HepG2 (cell line): ENCODE measurements at regions not wholly inside any gene's neighbourhood (a gene's known extent, or its start where the extent isn't known, plus 50 kb on each side); places are given as distances from the start of the nearest gene placed in this dataset.
"Not testable (repeated sequence)": the region's sequence is repeated elsewhere in the genome, so short reads cannot be mapped to it uniquely, and the experiment has no call there.

Source experiments
- ATAC-seq: fragments of 200-7000 bp; cut with Tn5 transposase; 3 replicates; pipeline ENCODE4 v1.9.1; 2020; ENCODE audit warnings: mild to moderate bottlenecking, moderate library complexity
- BruUV-seq: library from RNA; stranded (reverse); fragments of 400-500 nt; replicated peaks from 2 replicates; lab custom pipeline; 2021; lab: Mats Ljungman, UMichigan
- CTCF ChIA-PET: fragments of 300-600 bp; formaldehyde crosslinking; extraction: SDS; loops from one replicate; lab custom pipeline; 2021; ENCODE audit warnings: low total read pairs, inconsistent platforms, low intra/inter-chr PET ratio; lab: Yijun Ruan, JAX
- POLR2A ChIA-PET: fragments of 350-600 bp; sonication (Branson Sonifier 250); formaldehyde crosslinking; loops from one replicate; lab custom pipeline; 2020; ENCODE audit warnings: antibody characterized with exemption, inconsistent platforms; lab: Yijun Ruan, JAX
- DNase-seq: peaks from one replicate; pipeline ENCODE4 v3.0.0-alpha.2; 2015; ENCODE audit warnings: low spot score
- FAIRE-seq: peaks from 3 replicates; lab custom pipeline; 2011; peaks lifted over from hg19 to GRCh38; lab: Jason Lieb, UNC
- H2AFZ ChIP-seq: one replicate; pipeline ENCODE4 v1.6.1; 2011; ENCODE audit warnings: low read length, inconsistent platforms
- H3K27ac ChIP-seq: fragments of 300-600 bp; 3 replicates; pipeline ENCODE4 v1.8.0; 2011; ENCODE audit warnings: mixed run types, mild to moderate bottlenecking, mixed read lengths, low read length, inconsistent platforms; ENCODE audit not compliant: insufficient read depth; ENCODE audit errors: extremely low read length
- H3K27me3 ChIP-seq, 2 experiments: fragments of 200-600 bp in 1 of 2; 2 replicates in 1 of 2; 3 replicates in 1 of 2; pipeline versions ENCODE4 v1.6.0 to v1.8.0; 2011; ENCODE audit warnings: low read length in 2 of 2, mild to moderate bottlenecking in 2 of 2, moderate library complexity in 2 of 2, inconsistent platforms in 1 of 2; ENCODE audit not compliant: insufficient read depth in 2 of 2, control insufficient read depth in 1 of 2
- H3K36me3 ChIP-seq, 2 experiments: fragments of 200-600 bp in 1 of 2; replicated peaks in 1 of 2; 2 replicates in 1 of 2; 3 replicates in 1 of 2; pipeline versions ENCODE4 v1.5.1 to v1.8.0; 2011; ENCODE audit warnings: low read length in 2 of 2, inconsistent platforms in 1 of 2; ENCODE audit not compliant: insufficient read depth in 2 of 2, control insufficient read depth in 1 of 2
- H3K4me1 ChIP-seq: 2 replicates; pipeline ENCODE4 v1.5.1; 2012; ENCODE audit warnings: low read length, inconsistent platforms; ENCODE audit not compliant: insufficient read depth
- H3K4me2 ChIP-seq: 2 replicates; pipeline ENCODE4 v1.6.0; 2011; ENCODE audit warnings: low read depth, low read length, inconsistent platforms
- H3K4me3 ChIP-seq, 3 experiments: fragments of 200-600 bp in 1 of 3; sonication (generic), shearing (Covaris generic) in 1 of 3; replicated peaks in 1 of 3; 2 replicates each; pipeline ENCODE4 v1.5.1; 2011 to 2016; ENCODE audit warnings: low read length in 3 of 3, inconsistent platforms in 2 of 3, low read depth in 2 of 3, mild to moderate bottlenecking in 2 of 3, control low read depth in 1 of 3, mixed read lengths in 1 of 3; ENCODE audit not compliant: insufficient read depth in 1 of 3
- H3K79me2 ChIP-seq: one replicate; pipeline ENCODE4 v1.6.1; 2011; ENCODE audit warnings: low read length, inconsistent platforms; ENCODE audit not compliant: insufficient read depth
- H3K9ac ChIP-seq: 2 replicates; pipeline ENCODE4 v1.6.0; 2011; ENCODE audit warnings: mild to moderate bottlenecking, low read depth, low read length, inconsistent platforms; ENCODE audit not compliant: insufficient read depth
- H3K9me3 ChIP-seq: 2 replicates; pipeline ENCODE4 v1.5.1; 2012; ENCODE audit warnings: mild to moderate bottlenecking, low read length
- H4K20me1 ChIP-seq: 2 replicates; pipeline ENCODE4 v1.6.0; 2011; ENCODE audit warnings: inconsistent platforms, mild to moderate bottlenecking, low read length, moderate library complexity; ENCODE audit not compliant: insufficient read depth
- FOXK1 ChIP-seq: sonication (generic); formaldehyde crosslinking; IDR thresholded peaks from 2 replicates; pipeline ENCODE4 v1.4.0; 2020; ENCODE audit warnings: low read depth, missing genetic modification reagents, borderline replicate concordance
- KMT2B ChIP-seq: IDR thresholded peaks from 2 replicates; pipeline ENCODE4 v1.6.1; 2016; ENCODE audit warnings: missing genetic modification reagents, missing compliant biosample characterization
- MTF1 ChIP-seq: sonication (generic); formaldehyde crosslinking; IDR thresholded peaks from 2 replicates; pipeline ENCODE4 v1.5.0; 2020; ENCODE audit warnings: missing genetic modification reagents
- SCMH1 ChIP-seq: sonication (generic); formaldehyde crosslinking; IDR thresholded peaks from 2 replicates; pipeline ENCODE4 v1.9.0; 2021; ENCODE audit warnings: missing genetic modification reagents, mild to moderate bottlenecking, borderline replicate concordance
- TBX3 ChIP-seq: fragments of 450-650 bp; IDR thresholded peaks from 2 replicates; pipeline ENCODE4 v1.6.1; 2017; ENCODE audit warnings: antibody characterized with exemption, mild to moderate bottlenecking, inconsistent platforms, borderline replicate concordance
- ZNF772 ChIP-seq: sonication (generic); formaldehyde crosslinking; IDR thresholded peaks from 2 replicates; pipeline ENCODE4 v1.5.0; 2020; ENCODE audit warnings: mild to moderate bottlenecking, missing genetic modification reagents
- ZNF839 ChIP-seq: sonication (generic); formaldehyde crosslinking; IDR thresholded peaks from 2 replicates; pipeline ENCODE4 v1.4.0; 2020; ENCODE audit warnings: missing genetic modification reagents, mild to moderate bottlenecking, borderline replicate concordance
- WGBS: methylation state at CpG from one replicate; pipeline ENCODE4 v1.1.6; 2017; ENCODE audit warnings: low lambda C conversion rate; 5-methylcytosine and 5-hydroxymethylcytosine counted together
- in situ Hi-C: cut with HindIII; loops from 2 replicates; pipeline ENCODE4 v1.10.0; 2017; ENCODE audit warnings: low pct_unique_long_range_greater_than_20kb; ENCODE audit not compliant: extremely low pct_ligation_motif_present
- intact Hi-C: fragments of 100-400 bp; cut with micrococcal nuclease; formaldehyde crosslinking; loops from one replicate; pipeline ENCODE4 v1.10.0; 2022; ENCODE audit not compliant: unreplicated experiment
- TF ChIP-seq, protein P1 (sequence below): sonication (generic); formaldehyde crosslinking; IDR thresholded peaks from 2 replicates; pipeline ENCODE4 v1.4.0; 2020; ENCODE audit warnings: missing genetic modification reagents, borderline replicate concordance
- TF ChIP-seq, protein P2 (sequence below): sonication (generic); formaldehyde crosslinking; IDR thresholded peaks from 2 replicates; pipeline ENCODE4 v1.4.0; 2020; ENCODE audit warnings: missing genetic modification reagents
- TF ChIP-seq, protein P3 (sequence below): sonication (generic); formaldehyde crosslinking; conservative IDR thresholded peaks from 2 replicates; pipeline ENCODE4 v1.8.0; 2022; ENCODE audit warnings: low read depth, missing genetic modification reagents
- TF ChIP-seq, protein P4 (sequence below): sonication (generic); formaldehyde crosslinking; IDR thresholded peaks from 2 replicates; pipeline ENCODE4 v1.8.0; 2022; ENCODE audit warnings: mild to moderate bottlenecking, missing genetic modification reagents, moderate library complexity

DNA sequence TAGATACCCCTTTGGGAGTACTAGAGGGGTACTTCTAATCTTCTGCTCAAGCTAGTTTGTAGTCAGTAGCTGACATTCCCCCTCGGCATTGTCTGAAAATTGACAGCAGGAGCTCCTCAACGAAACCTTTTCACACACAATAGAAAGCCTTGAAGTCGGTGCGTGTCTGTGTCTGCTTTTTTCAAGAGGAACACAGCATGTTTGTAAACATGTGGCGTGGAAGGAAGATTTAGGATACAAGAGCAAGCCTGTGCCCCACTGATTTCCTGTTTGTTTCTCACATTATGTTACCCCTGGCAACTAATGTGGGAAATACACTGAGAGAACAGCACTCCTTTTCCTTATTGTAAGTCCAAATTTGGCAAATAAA is 252.6 kb downstream of the ANKRD50 start:
- H3K9me3 ChIP-seq, result peaks cover 12% of the 10 kb centered on the region; the same call in 1 of the 2 replicates
- TF ChIP-seq MTF1 (CRISPR knock-in tag) (no peak), TBX3 (no peak), ZNF772 (CRISPR knock-in tag) (no peak), FOXK1 (CRISPR knock-in tag) (no peak), ZNF839 (CRISPR knock-in tag) (no peak), SCMH1 (CRISPR knock-in tag) (no peak), KMT2B (CRISPR knock-in tag) (no peak)
- TF ChIP-seq, protein P1, sequence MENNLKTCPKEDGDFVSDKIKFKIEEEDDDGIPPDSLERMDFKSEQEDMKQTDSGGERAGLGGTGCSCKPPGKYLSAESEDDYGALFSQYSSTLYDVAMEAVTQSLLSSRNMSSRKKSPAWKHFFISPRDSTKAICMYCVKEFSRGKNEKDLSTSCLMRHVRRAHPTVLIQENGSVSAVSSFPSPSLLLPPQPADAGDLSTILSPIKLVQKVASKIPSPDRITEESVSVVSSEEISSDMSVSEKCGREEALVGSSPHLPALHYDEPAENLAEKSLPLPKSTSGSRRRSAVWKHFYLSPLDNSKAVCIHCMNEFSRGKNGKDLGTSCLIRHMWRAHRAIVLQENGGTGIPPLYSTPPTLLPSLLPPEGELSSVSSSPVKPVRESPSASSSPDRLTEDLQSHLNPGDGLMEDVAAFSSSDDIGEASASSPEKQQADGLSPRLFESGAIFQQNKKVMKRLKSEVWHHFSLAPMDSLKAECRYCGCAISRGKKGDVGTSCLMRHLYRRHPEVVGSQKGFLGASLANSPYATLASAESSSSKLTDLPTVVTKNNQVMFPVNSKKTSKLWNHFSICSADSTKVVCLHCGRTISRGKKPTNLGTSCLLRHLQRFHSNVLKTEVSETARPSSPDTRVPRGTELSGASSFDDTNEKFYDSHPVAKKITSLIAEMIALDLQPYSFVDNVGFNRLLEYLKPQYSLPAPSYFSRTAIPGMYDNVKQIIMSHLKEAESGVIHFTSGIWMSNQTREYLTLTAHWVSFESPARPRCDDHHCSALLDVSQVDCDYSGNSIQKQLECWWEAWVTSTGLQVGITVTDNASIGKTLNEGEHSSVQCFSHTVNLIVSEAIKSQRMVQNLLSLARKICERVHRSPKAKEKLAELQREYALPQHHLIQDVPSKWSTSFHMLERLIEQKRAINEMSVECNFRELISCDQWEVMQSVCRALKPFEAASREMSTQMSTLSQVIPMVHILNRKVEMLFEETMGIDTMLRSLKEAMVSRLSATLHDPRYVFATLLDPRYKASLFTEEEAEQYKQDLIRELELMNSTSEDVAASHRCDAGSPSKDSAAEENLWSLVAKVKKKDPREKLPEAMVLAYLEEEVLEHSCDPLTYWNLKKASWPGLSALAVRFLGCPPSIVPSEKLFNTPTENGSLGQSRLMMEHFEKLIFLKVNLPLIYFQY (CRISPR knock-in tag), result no peak
- TF ChIP-seq, protein P2, sequence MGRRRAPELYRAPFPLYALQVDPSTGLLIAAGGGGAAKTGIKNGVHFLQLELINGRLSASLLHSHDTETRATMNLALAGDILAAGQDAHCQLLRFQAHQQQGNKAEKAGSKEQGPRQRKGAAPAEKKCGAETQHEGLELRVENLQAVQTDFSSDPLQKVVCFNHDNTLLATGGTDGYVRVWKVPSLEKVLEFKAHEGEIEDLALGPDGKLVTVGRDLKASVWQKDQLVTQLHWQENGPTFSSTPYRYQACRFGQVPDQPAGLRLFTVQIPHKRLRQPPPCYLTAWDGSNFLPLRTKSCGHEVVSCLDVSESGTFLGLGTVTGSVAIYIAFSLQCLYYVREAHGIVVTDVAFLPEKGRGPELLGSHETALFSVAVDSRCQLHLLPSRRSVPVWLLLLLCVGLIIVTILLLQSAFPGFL (CRISPR knock-in tag), result no peak
- TF ChIP-seq, protein P3, sequence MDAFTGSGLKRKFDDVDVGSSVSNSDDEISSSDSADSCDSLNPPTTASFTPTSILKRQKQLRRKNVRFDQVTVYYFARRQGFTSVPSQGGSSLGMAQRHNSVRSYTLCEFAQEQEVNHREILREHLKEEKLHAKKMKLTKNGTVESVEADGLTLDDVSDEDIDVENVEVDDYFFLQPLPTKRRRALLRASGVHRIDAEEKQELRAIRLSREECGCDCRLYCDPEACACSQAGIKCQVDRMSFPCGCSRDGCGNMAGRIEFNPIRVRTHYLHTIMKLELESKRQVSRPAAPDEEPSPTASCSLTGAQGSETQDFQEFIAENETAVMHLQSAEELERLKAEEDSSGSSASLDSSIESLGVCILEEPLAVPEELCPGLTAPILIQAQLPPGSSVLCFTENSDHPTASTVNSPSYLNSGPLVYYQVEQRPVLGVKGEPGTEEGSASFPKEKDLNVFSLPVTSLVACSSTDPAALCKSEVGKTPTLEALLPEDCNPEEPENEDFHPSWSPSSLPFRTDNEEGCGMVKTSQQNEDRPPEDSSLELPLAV (CRISPR knock-in tag), result no peak
- TF ChIP-seq, protein P4, sequence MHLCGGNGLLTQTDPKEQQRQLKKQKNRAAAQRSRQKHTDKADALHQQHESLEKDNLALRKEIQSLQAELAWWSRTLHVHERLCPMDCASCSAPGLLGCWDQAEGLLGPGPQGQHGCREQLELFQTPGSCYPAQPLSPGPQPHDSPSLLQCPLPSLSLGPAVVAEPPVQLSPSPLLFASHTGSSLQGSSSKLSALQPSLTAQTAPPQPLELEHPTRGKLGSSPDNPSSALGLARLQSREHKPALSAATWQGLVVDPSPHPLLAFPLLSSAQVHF, result no peak
- H3K36me3 ChIP-seq, result no peaks in the 10 kb centered on the region
- CTCF ChIA-PET, result no interaction called here
- POLR2A ChIA-PET, result no interaction called here
- no peak overlapping the region for H3K27ac ChIP-seq
- ATAC-seq, result no peak
- no peaks in the 10 kb centered on the region for H3K27me3 ChIP-seq
- H3K4me2 ChIP-seq, result no peak overlapping the region
- H3K79me2 ChIP-seq, result no peaks in the 10 kb centered on the region
- in situ Hi-C loops (no loop called here), intact Hi-C loops (no loop called here)
- no peak for DNase-seq
- H3K9ac ChIP-seq, result no peak overlapping the region
- no peaks in the 10 kb centered on the region for H4K20me1 ChIP-seq
- WGBS, result 37% methylated on average over 5 of the region's 5 CpGs
- no peak for FAIRE-seq
- H3K4me1 ChIP-seq, result no peaks in the 10 kb centered on the region
- BruUV-seq, result no TSS peak
- no peak overlapping the region for H3K4me3 ChIP-seq
- no peak overlapping the region for H2AFZ ChIP-seq

DNA sequence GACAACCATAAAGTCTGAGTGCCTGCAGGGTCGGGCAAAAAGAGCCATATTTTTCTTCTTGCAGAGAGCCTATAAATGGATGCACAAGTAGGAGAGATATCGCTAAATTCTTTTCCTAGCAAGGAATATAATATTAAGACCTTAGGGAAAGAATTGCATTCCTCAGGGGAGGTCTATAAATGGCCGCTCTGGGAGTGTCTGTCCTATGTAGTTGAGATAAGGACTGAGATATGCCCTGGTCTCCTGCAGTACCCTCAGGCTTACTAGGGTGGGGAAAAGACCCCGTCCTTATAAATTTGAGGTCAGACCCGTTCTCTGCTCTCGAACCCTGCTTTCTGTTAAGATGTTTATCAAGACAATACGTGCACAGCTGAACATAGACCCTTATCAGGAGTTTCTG is 250.9 kb downstream of the ANKRD50 start:
- H3K79me2 ChIP-seq, ATAC-seq, BruUV-seq, CTCF ChIA-PET, H4K20me1 ChIP-seq, FAIRE-seq, H3K4me3 ChIP-seq, POLR2A ChIA-PET, in situ Hi-C loops, H3K27me3 ChIP-seq, H3K4me1 ChIP-seq, DNase-seq, H3K4me2 ChIP-seq, H3K9ac ChIP-seq, H2AFZ ChIP-seq, H3K36me3 ChIP-seq, H3K27ac ChIP-seq, intact Hi-C loops: not testable (repeated sequence)
- H3K9me3 ChIP-seq, result peaks cover 12% of the 10 kb centered on the region; the same call in 1 of the 2 replicates
- 31% methylated on average over 5 of the region's 7 CpGs for WGBS
